Amniotic epithelial cell (primary cell): ENCODE measurements at regions not wholly inside any gene's neighbourhood (a gene's known extent, or its start where the extent isn't known, plus 50 kb on each side); places are given as distances from the start of the nearest gene placed in this dataset.

Experiments
- DNase-seq: peaks from one replicate; pipeline ENCODE4 v3.0.0-alpha.2; 2010; ENCODE audit warnings: low read depth

- DNase-seq, result no peak
Observed at GRCh38 chr5:4640795-4641194, 499.3 kb upstream of the ADAMTS16 start.

- DNase-seq, result no peak
Observed at GRCh38 chr5:4642525-4642924, 497.6 kb upstream of the ADAMTS16 start.

- no peak for DNase-seq
Observed at GRCh38 chr5:4643190-4643589, 496.9 kb upstream of the ADAMTS16 start.

- no peak for DNase-seq
Observed at GRCh38 chr5:4643960-4644359, 496.2 kb upstream of the ADAMTS16 start.

GRCh38 chr5:4646715-4647375 is 493.3 kb upstream of the ADAMTS16 start:
- DNase-seq, result no peak

GRCh38 chr5:4647955-4648354 is 492.2 kb upstream of the ADAMTS16 start:
- DNase-seq, result no peak

GRCh38 chr5:4651806-4652565 is 488.1 kb upstream of the ADAMTS16 start:
- no peak for DNase-seq

GRCh38 chr5:4653475-4653874 is 486.7 kb upstream of the ADAMTS16 start:
- no peak for DNase-seq

GRCh38 chr5:4659851-4660250 is 480.3 kb upstream of the ADAMTS16 start:
- DNase-seq, result no peak

- no peak for DNase-seq
Observed at GRCh38 chr5:4661326-4661725, 478.8 kb upstream of the ADAMTS16 start.

- no peak for DNase-seq
Observed at GRCh38 chr5:4661836-4662235, 478.3 kb upstream of the ADAMTS16 start.

GRCh38 chr5:4662756-4663155 is 477.4 kb upstream of the ADAMTS16 start:
- no peak for DNase-seq

GRCh38 chr5:4665911-4666310 is 474.2 kb upstream of the ADAMTS16 start:
- no peak for DNase-seq

- DNase-seq, result no peak
Observed at GRCh38 chr5:4674166-4674565, 466.0 kb upstream of the ADAMTS16 start.

GRCh38 chr5:4676934-4677333 is 463.2 kb upstream of the ADAMTS16 start:
- DNase-seq, result no peak

GRCh38 chr5:4684946-4685345 is 455.2 kb upstream of the ADAMTS16 start:
- DNase-seq, result no peak

GRCh38 chr5:4698596-4698995 is 441.5 kb upstream of the ADAMTS16 start:
- DNase-seq, result no peak

GRCh38 chr5:4699592-4699991 is 440.5 kb upstream of the ADAMTS16 start:
- DNase-seq, result no peak

- no peak for DNase-seq
Observed at GRCh38 chr5:4700069-4700468, 440.1 kb upstream of the ADAMTS16 start.

- DNase-seq, result no peak
Observed at GRCh38 chr5:4700871-4701270, 439.3 kb upstream of the ADAMTS16 start.

GRCh38 chr5:4703931-4704458 is 436.1 kb upstream of the ADAMTS16 start:
- DNase-seq, result no peak

- no peak for DNase-seq
Observed at GRCh38 chr5:4704951-4705350, 435.2 kb upstream of the ADAMTS16 start.

GRCh38 chr5:4716781-4717180 is 423.3 kb upstream of the ADAMTS16 start:
- DNase-seq, result no peak

GRCh38 chr5:4717446-4717845 is 422.7 kb upstream of the ADAMTS16 start:
- no peak for DNase-seq
